ENCODE measurements at regions not wholly inside any gene's neighbourhood (a gene's known extent, or its start where the extent isn't known, plus 50 kb on each side); places are given as distances from the start of the nearest gene placed in this dataset.

- TF ChIP-seq HSF1 (IDR thresholded peaks at IDR 0.05; ENCODE audit: low read depth, low read length), result no peak
- TF ChIP-seq GABPA (IDR thresholded peaks at IDR 0.05; ENCODE audit: low read depth), result no peak
- TF ChIP-seq BCLAF1 (IDR thresholded peaks at IDR 0.05), result no peak
- TF ChIP-seq SMC3 (IDR thresholded peaks at IDR 0.05; ENCODE audit: borderline replicate concordance, low read length), result no peak
- TF ChIP-seq IRF5 (IDR thresholded peaks at IDR 0.05; ENCODE audit: borderline replicate concordance), result no peak
Measured at GRCh38 chr4:77501851-77502250, 103.8 kb upstream of the CXCL13 start (continued).

GRCh38 chr4:77504407-77504806, 101.2 kb upstream of the CXCL13 start:
- no peak overlapping the region for H3K4me2 ChIP-seq (ENCODE audit: control insufficient read depth, insufficient read depth)
- no peaks in the 10 kb centered on the region for H3K79me2 ChIP-seq (ENCODE audit: control insufficient read depth, insufficient read depth, low read length)
- ChIA-PET SMC1A (ENCODE audit: uncharacterized antibody, unreplicated experiment) (interaction anchor here (1.4 kb wide), 1 partner anchor 81 kb away, joined by 4 read pairs; no protein-coding TSS in a partner anchor), CTCF (interaction anchor here (0.6 to 1.4 kb wide), 2 partner anchors 30 to 95 kb away, joined by 3 read pairs; no protein-coding TSS in a partner anchor), RAD21 (ENCODE audit: unreplicated experiment) (interaction anchor here (1.1 kb wide), 1 partner anchor 97 kb away, joined by 3 read pairs; no protein-coding TSS in a partner anchor), POLR2A (no interaction called here)
- no peak overlapping the region for H3K4me3 ChIP-seq
- no peaks in the 10 kb centered on the region for H3K4me1 ChIP-seq (ENCODE audit: control insufficient read depth, insufficient read depth, low read length)
- H3K9ac ChIP-seq (ENCODE audit: control insufficient read depth, insufficient read depth, low read length), result no peak overlapping the region
- no peak for DNase-seq (ENCODE audit: low read depth, low spot score)
- H4K20me1 ChIP-seq (ENCODE audit: control insufficient read depth, insufficient read depth), result no peaks in the 10 kb centered on the region
- ATAC-seq, result no peak
- H3K27ac ChIP-seq (ENCODE audit: control insufficient read depth, insufficient read depth), result no peak overlapping the region
- in situ Hi-C loops (cut with MboI) (no loop called here), intact Hi-C loops (cut with micrococcal nuclease; ENCODE audit: unreplicated experiment) (no loop called here)
- no peaks in the 10 kb centered on the region for H3K9me3 ChIP-seq (replicated peaks; ENCODE audit: control insufficient read depth, insufficient read depth, low read length)
- BruUV-seq (replicated peaks), result no TSS peak
- H3K36me3 ChIP-seq (ENCODE audit: control insufficient read depth in 2 of 2, insufficient read depth in 2 of 2, low read length in 1 of 2), result no peaks in the 10 kb centered on the region
- no peak overlapping the region for H2AFZ ChIP-seq (ENCODE audit: control insufficient read depth, low read depth, low read length)
- FAIRE-seq, result no peak
- H3K27me3 ChIP-seq (replicated peaks in 1 of 2; ENCODE audit: control insufficient read depth in 2 of 2, insufficient read depth in 2 of 2, low read length in 1 of 2), result no peaks in the 10 kb centered on the region
- WGBS (ENCODE audit: insufficient coverage, insufficient replicate concordance, low lambda C conversion rate, missing lambda C conversion rate), result 0% methylated on average over 2 of the region's 2 CpGs
- TF ChIP-seq CHD4 (IDR thresholded peaks at IDR 0.05), result no peak
- TF ChIP-seq TAF1 (IDR thresholded peaks at IDR 0.05; ENCODE audit: borderline replicate concordance, low read depth, low read length), result no peak
- no peak for TF ChIP-seq PML (IDR thresholded peaks at IDR 0.05; ENCODE audit: low read length)
- no peak for TF ChIP-seq MEF2B (IDR thresholded peaks at IDR 0.05; ENCODE audit: partially characterized antibody, poor library complexity, severe bottlenecking)
- TF ChIP-seq SMARCA5 (IDR thresholded peaks at IDR 0.05), result no peak
- no peak for TF ChIP-seq NFYA (IDR thresholded peaks at IDR 0.05; ENCODE audit: borderline replicate concordance, low read depth, low read length)
- no peak for TF ChIP-seq ZNF207 (IDR thresholded peaks at IDR 0.05; ENCODE audit: borderline replicate concordance)
- no peak for TF ChIP-seq NR2F1 (conservative IDR thresholded peaks at IDR 0.05)
- TF ChIP-seq YBX1 (IDR thresholded peaks at IDR 0.05), result no peak
- TF ChIP-seq ZSCAN29 (IDR thresholded peaks at IDR 0.05), result no peak
- no peak for TF ChIP-seq ETV6 (conservative IDR thresholded peaks at IDR 0.05 in 1 of 2, IDR thresholded peaks at IDR 0.05 in 1 of 2; ENCODE audit: borderline replicate concordance in 1 of 2, low read depth in 1 of 2)
- no peak for TF ChIP-seq KAT2A (conservative IDR thresholded peaks at IDR 0.05; ENCODE audit: control insufficient read depth, low read depth, low read length)
- no peak for TF ChIP-seq CBX3 (IDR thresholded peaks at IDR 0.05; ENCODE audit: borderline replicate concordance, low read depth)
- TF ChIP-seq MEF2A (IDR thresholded peaks at IDR 0.05; ENCODE audit: insufficient read depth, low read depth, low read length), result no peak
- TF ChIP-seq NFXL1 (IDR thresholded peaks at IDR 0.05; ENCODE audit: borderline replicate concordance), result no peak

All from GM12878 (cell line).